AG04450 (cell line): ENCODE measurements at regions not wholly inside any gene's neighbourhood (a gene's known extent, or its start where the extent isn't known, plus 50 kb on each side); places are given as distances from the start of the nearest gene placed in this dataset.

Experiments used
- CTCF ChIA-PET: fragments of 300-600, 350-600 bp; formaldehyde crosslinking; extraction: SDS; loops from one replicate; lab custom pipeline; 2022; ENCODE audit warnings: antibody characterized with exemption, inconsistent platforms; lab: Charles Lee
- POLR2A ChIA-PET: fragments of 350-600 bp; formaldehyde crosslinking; extraction: SDS; loops from one replicate; lab custom pipeline; 2021; ENCODE audit warnings: antibody characterized with exemption, inconsistent platforms; lab: Yijun Ruan, JAX
- DNase-seq: peaks from one replicate; pipeline ENCODE4 v3.0.0-alpha.2; 2011; ENCODE audit warnings: low read depth, low spot score
- H3K27ac ChIP-seq: one replicate; pipeline ENCODE4 v1.5.1; 2012; ENCODE audit warnings: low read depth, low read length, control low read depth
- H3K27me3 ChIP-seq: one replicate; pipeline ENCODE4 v1.6.0; 2012; ENCODE audit warnings: low read length; ENCODE audit not compliant: control insufficient read depth, insufficient read depth
- H3K4me3 ChIP-seq: 2 replicates; pipeline ENCODE4 v1.5.1; 2011; ENCODE audit warnings: mild to moderate bottlenecking, low read depth, low read length, control low read depth
- H3K9me3 ChIP-seq: 2 replicates; pipeline ENCODE4 v1.5.1; 2012; ENCODE audit warnings: low read length; ENCODE audit not compliant: control insufficient read depth, insufficient read depth
- TF ChIP-seq, protein P1 (sequence below): IDR thresholded peaks from 2 replicates; pipeline ENCODE4 v1.5.1; 2011; ENCODE audit warnings: low read depth, low read length, control low read depth, inconsistent platforms

DNA sequence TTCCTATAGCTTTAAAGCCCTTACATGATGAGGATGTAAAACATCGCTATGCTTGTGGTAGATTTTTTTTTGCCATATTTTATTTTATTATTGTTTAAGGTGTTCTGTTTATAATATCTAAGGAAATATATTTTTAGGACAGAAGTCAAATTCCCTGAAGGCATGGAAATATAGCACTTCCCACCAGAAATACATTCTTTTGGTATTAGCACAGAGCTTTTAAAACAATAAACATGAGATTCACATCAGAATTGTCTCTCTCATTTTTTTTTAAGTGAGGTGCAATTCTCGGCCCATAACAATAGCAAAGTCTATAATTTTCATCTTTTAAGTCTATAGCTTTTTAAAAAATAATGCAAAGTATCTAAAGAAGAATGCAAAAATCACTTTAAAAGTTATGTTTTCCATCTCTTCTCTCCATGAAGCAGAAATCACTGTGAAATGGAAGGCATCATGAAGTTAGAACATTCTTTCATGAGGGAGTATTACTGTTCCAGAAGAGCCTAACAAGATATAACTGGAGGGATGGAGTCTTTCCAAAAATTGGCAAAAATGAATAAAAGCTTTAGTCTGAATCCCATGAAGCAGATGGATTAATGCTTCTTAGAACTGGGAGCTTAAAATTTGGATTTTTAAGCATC, 283.6 kb upstream of the TRIB2 start:
- no peak overlapping the region for H3K4me3 ChIP-seq
- H3K9me3 ChIP-seq: no peaks in the 10 kb centered on the region
- POLR2A ChIA-PET: no interaction called here
- TF ChIP-seq, protein P1, sequence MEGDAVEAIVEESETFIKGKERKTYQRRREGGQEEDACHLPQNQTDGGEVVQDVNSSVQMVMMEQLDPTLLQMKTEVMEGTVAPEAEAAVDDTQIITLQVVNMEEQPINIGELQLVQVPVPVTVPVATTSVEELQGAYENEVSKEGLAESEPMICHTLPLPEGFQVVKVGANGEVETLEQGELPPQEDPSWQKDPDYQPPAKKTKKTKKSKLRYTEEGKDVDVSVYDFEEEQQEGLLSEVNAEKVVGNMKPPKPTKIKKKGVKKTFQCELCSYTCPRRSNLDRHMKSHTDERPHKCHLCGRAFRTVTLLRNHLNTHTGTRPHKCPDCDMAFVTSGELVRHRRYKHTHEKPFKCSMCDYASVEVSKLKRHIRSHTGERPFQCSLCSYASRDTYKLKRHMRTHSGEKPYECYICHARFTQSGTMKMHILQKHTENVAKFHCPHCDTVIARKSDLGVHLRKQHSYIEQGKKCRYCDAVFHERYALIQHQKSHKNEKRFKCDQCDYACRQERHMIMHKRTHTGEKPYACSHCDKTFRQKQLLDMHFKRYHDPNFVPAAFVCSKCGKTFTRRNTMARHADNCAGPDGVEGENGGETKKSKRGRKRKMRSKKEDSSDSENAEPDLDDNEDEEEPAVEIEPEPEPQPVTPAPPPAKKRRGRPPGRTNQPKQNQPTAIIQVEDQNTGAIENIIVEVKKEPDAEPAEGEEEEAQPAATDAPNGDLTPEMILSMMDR: no peak
- no peak overlapping the region for H3K27ac ChIP-seq
- H3K27me3 ChIP-seq: no peaks in the 10 kb centered on the region
- no peak for DNase-seq
- CTCF ChIA-PET: interaction anchor here (0.8 to 1.1 kb wide), 2 partner anchors 10 to 603 kb away, joined by 3 read pairs; no protein-coding TSS in a partner anchor

DNA sequence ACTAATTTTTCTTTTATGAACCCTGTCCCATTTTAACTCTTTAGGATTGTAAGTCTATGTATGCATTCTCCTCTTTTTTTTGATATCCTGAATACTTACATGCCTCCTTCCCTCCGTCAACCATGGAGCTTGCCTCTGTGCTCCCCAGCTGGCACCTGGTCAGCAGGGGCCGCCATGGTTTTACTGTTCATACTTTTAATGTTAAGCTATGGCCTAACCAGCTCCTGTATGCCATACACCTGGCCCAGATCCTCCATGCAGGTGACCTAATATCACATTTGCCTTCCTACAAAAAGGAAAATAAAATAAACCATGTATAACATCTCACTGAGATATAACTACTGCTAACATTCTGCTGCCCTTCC, 283.1 kb upstream of the TRIB2 start:
- Histone ChIP-seq H3K4me3 (no peak overlapping the region), H3K27ac (no peak overlapping the region), H3K27me3 (no peaks in the 10 kb centered on the region), H3K9me3 (no peaks in the 10 kb centered on the region)
- no peak for DNase-seq
- ChIA-PET CTCF (interaction anchor here (0.8 to 1.1 kb wide), 2 partner anchors 9 to 604 kb away, joined by 3 read pairs; no protein-coding TSS in a partner anchor), POLR2A (no interaction called here)
- TF ChIP-seq, protein P1: no peak

DNA sequence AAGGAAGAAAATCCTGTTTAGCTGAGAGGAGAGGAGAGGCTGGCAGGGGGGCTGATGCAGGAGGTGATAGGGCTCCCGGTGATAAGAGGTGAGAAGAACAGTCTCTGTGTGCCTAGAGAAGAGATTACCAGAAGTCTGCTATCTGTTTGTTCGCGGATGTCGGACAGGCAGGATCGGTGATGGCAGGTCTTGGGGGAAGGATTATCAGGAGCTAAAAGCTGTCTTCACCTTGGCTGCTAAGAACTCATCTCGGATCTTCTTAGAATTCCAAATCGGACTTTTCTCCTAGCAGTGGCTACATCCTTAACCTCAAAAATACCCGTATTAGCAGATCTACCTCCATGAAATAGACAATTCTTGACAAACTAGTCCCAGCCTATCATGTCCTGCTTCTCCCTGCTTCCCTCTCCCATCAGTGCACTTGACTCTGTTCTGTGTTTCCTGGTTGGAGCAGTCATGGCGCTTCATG, 282.1 kb upstream of the TRIB2 start:
- Histone ChIP-seq H3K27me3 (no peaks in the 10 kb centered on the region), H3K9me3 (no peaks in the 10 kb centered on the region), H3K27ac (no peak overlapping the region), H3K4me3 (no peak overlapping the region)
- POLR2A ChIA-PET: no interaction called here
- no peak for DNase-seq
- TF ChIP-seq, protein P1: no peak
- CTCF ChIA-PET: interaction anchor here (1.1 kb wide), 1 partner anchor 282 kb away, joined by 5 read pairs; no protein-coding TSS in a partner anchor

DNA sequence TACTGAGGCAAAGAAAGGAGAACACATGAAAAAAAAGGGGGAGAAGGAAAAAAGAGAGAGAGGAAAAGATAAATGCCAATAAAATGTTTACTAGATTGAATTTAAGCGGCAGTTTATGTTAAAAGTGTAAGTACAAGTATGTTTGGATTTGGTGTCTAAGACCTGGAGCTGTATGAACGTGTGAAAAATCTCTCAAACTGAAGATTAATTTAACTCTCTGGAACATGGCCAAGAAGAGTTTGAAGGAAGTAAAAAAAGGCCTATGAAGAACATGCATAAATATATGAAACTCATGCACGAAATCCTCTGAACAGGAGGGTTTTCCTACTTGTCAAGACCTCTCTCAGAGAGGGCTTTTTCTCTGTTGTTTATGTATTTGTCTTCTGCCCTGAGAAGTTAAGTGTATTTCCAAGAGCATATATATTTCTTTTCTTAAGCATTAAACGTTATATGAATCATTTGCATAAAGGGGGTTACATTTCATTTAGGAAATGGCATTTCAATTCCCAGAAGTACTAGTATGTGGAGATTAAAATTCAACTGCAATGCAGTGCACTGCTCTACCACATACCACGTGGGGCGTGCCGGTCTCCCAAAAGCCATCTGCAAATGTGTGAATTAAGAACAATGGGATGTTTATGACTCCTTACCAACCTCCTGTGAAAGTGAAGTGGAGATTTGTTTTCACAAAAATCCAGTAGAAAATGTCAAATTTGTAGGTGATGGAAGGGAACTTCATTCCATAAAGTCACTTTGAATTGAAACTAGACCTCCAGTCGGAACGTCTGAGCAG, 281.1 kb upstream of the TRIB2 start:
- Histone ChIP-seq H3K27me3 (no peaks in the 10 kb centered on the region), H3K27ac (no peak overlapping the region), H3K9me3 (no peaks in the 10 kb centered on the region), H3K4me3 (no peak overlapping the region)
- ChIA-PET CTCF (interaction anchor here (1.1 kb wide), 1 partner anchor 281 kb away, joined by 5 read pairs; no protein-coding TSS in a partner anchor), POLR2A (no interaction called here)
- TF ChIP-seq, protein P1: no peak
- DNase-seq: no peak

DNA sequence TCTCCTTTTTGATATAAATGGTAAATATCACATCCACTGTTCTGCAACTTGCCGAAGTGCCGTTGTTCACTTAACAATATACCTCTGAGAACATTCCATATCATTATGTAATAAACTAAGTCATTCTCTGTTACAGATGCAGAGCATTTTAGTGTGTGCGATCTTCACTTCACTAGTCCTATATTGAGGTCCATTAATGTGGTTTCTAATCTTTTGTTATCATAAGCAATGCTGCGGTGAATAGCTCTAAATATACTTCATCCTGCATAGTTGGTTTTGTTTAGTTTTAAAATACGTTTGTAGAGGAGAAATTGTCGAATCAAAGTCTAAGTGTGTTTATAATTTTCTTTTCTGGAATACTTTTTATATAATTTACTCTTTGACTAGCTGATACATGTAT, 280.3 kb upstream of the TRIB2 start:
- CTCF ChIA-PET: no interaction called here
- Histone ChIP-seq H3K27me3 (no peaks in the 10 kb centered on the region), H3K27ac (no peak overlapping the region), H3K4me3 (no peak overlapping the region), H3K9me3 (no peaks in the 10 kb centered on the region)
- TF ChIP-seq, protein P1: no peak
- POLR2A ChIA-PET: interaction anchor here (1.8 kb wide), 1 partner anchor 15 kb away, joined by 4 read pairs; no protein-coding TSS in a partner anchor
- DNase-seq: no peak
